Gastrocnemius medialis (tissue), 4 donors: ENCODE measurements at regions not wholly inside any gene's neighbourhood (a gene's known extent, or its start where the extent isn't known, plus 50 kb on each side); places are given as distances from the start of the nearest gene placed in this dataset.

Source experiments
- POLR2A ChIP-seq, 2 donors: fragments of 450-650 bp; IDR thresholded peaks; one replicate each; pipeline ENCODE4 v1.6.1; 2017; ENCODE audit warnings: antibody characterized with exemption in 2 of 2, mild to moderate bottlenecking in 2 of 2, moderate library complexity in 2 of 2
- TF ChIP-seq, protein P1 (sequence below), 5 experiments: fragments of 450-650 bp in 3 of 5; fragments of 200-600 bp in 2 of 5; sonication (generic) in 2 of 5; IDR thresholded peaks in 4 of 5; conservative IDR thresholded peaks in 1 of 5; 1 replicate in 4 of 5; 2 replicates in 1 of 5; pipeline ENCODE4 v1.5.1; 2016 to 2019; ENCODE audit warnings: antibody characterized with exemption in 5 of 5, mild to moderate bottlenecking in 3 of 5, moderate library complexity in 3 of 5

DNA sequence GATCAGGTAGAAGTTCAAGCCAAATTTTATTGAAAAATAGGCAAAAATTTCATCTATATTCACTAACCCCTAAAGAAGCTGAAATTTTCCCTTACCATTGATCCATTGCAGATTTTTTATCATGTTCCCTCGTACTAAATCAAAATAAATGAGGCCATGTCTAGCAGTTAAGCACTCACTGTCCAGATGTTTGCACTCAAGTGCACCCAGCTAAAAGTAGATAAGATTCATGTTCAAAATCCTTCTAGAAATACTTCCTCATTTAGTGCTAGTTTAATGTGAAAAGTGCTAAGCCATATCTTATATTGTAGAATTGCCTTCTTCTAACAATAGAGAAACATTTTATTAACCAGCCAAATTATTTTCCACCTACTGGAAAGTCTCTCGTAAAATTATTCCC, 164.7 kb upstream of the UBE2E2 start:
- TF ChIP-seq, protein P1, sequence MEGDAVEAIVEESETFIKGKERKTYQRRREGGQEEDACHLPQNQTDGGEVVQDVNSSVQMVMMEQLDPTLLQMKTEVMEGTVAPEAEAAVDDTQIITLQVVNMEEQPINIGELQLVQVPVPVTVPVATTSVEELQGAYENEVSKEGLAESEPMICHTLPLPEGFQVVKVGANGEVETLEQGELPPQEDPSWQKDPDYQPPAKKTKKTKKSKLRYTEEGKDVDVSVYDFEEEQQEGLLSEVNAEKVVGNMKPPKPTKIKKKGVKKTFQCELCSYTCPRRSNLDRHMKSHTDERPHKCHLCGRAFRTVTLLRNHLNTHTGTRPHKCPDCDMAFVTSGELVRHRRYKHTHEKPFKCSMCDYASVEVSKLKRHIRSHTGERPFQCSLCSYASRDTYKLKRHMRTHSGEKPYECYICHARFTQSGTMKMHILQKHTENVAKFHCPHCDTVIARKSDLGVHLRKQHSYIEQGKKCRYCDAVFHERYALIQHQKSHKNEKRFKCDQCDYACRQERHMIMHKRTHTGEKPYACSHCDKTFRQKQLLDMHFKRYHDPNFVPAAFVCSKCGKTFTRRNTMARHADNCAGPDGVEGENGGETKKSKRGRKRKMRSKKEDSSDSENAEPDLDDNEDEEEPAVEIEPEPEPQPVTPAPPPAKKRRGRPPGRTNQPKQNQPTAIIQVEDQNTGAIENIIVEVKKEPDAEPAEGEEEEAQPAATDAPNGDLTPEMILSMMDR (IDR thresholded peaks at IDR 0.05 in 4 of 5, conservative IDR thresholded peaks at IDR 0.05 in 1 of 5), result no peak
- TF ChIP-seq POLR2A (IDR thresholded peaks at IDR 0.05), result no peak
